H1 (cell line): ENCODE measurements at regions not wholly inside any gene's neighbourhood (a gene's known extent, or its start where the extent isn't known, plus 50 kb on each side); places are given as distances from the start of the nearest gene placed in this dataset.
"Not testable (repeated sequence)": the region's sequence is repeated elsewhere in the genome, so short reads cannot be mapped to it uniquely, and the experiment has no call there.

Experiments
- EP300 ChIP-seq, 2 experiments: IDR thresholded peaks; 1 replicate in 1 of 2; 2 replicates in 1 of 2; pipeline ENCODE4 v1.6.1; 2011 to 2012; ENCODE audit warnings: low read depth in 2 of 2, low read length in 2 of 2, mild to moderate bottlenecking in 2 of 2, borderline replicate concordance in 1 of 2, inconsistent platforms in 1 of 2, moderate library complexity in 1 of 2
- POLR2AphosphoS5 ChIP-seq: IDR thresholded peaks from 2 replicates; pipeline ENCODE4 v1.6.1; 2011; ENCODE audit warnings: low read depth, low read length
- TF ChIP-seq, protein P1 (sequence below), 3 experiments: IDR thresholded peaks; 1 replicate in 2 of 3; 2 replicates in 1 of 3; pipeline versions ENCODE4 v1.5.1 to v1.6.1; 2011; ENCODE audit warnings: low read length in 3 of 3, mild to moderate bottlenecking in 3 of 3, inconsistent platforms in 2 of 3, low read depth in 1 of 3, moderate library complexity in 1 of 3; ENCODE audit not compliant: insufficient read depth in 1 of 3; ENCODE audit errors: control extremely low read depth in 1 of 3

DNA sequence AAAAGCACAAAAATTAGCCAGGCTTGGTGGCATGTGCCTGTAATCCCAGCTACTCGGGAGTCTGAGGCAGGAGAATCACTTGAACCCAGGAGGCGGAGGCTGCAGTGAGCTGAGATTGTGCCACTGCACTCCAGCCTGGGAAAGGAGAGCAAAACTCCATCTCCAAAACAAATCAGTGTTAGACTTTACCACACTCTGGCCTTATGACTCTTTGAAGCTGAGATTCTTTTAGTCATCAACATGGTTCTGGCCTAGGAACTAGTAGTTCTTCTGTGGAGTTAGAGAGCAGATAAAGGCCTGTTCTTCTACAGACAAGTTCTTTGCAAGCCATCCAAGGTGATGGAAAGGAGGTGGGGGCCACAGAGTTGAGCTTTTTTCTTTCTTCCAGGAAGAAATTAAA lies 100.8 kb upstream of the TLK1 start:
- not testable (repeated sequence) for TF ChIP-seq EP300 (IDR thresholded peaks at IDR 0.05; ENCODE audit: borderline replicate concordance in 1 of 2, low read depth in 2 of 2, low read length in 2 of 2); POLR2AphosphoS5
- TF ChIP-seq, protein P1, sequence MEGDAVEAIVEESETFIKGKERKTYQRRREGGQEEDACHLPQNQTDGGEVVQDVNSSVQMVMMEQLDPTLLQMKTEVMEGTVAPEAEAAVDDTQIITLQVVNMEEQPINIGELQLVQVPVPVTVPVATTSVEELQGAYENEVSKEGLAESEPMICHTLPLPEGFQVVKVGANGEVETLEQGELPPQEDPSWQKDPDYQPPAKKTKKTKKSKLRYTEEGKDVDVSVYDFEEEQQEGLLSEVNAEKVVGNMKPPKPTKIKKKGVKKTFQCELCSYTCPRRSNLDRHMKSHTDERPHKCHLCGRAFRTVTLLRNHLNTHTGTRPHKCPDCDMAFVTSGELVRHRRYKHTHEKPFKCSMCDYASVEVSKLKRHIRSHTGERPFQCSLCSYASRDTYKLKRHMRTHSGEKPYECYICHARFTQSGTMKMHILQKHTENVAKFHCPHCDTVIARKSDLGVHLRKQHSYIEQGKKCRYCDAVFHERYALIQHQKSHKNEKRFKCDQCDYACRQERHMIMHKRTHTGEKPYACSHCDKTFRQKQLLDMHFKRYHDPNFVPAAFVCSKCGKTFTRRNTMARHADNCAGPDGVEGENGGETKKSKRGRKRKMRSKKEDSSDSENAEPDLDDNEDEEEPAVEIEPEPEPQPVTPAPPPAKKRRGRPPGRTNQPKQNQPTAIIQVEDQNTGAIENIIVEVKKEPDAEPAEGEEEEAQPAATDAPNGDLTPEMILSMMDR (IDR thresholded peaks at IDR 0.05; ENCODE audit: control extremely low read depth in 1 of 3, insufficient read depth in 1 of 3, low read depth in 1 of 3, low read length in 3 of 3), result not testable (repeated sequence)
